GM12878 (cell line): ENCODE measurements at regions not wholly inside any gene's neighbourhood (a gene's known extent, or its start where the extent isn't known, plus 50 kb on each side); places are given as distances from the start of the nearest gene placed in this dataset.

Source experiments
- ATAC-seq: fragments of 200-7000 bp; cut with Tn5 transposase; 3 replicates; pipeline ENCODE4 v1.9.1; 2020; ENCODE audit warnings: mild to moderate bottlenecking, moderate library complexity
- BruUV-seq: library from RNA; stranded (reverse); fragments of 400-500 nt; replicated peaks from 2 replicates; lab custom pipeline; 2021; lab: Mats Ljungman, UMichigan
- CTCF ChIA-PET: fragments of 300-600 bp; sonication (Branson Sonifier 250); formaldehyde crosslinking; extraction: SDS; loops from one replicate; lab custom pipeline; 2021; ENCODE audit warnings: inconsistent platforms; lab: Yijun Ruan, JAX
- POLR2A ChIA-PET: fragments of 350-600 bp; formaldehyde crosslinking; extraction: SDS; loops from one replicate; lab custom pipeline; 2021; ENCODE audit warnings: inconsistent platforms; lab: Charles Lee
- RAD21 ChIA-PET: fragments of 300-600 bp; sonication (Branson Sonifier 250); formaldehyde crosslinking; loops from one replicate; lab custom pipeline; 2023; ENCODE audit warnings: antibody characterized with exemption; ENCODE audit not compliant: unreplicated experiment; lab: Charles Lee
- SMC1A ChIA-PET: fragments of 300-600 bp; sonication (Branson Sonifier 250); formaldehyde crosslinking; loops from one replicate; lab custom pipeline; 2023; ENCODE audit not compliant: unreplicated experiment, uncharacterized antibody; lab: Charles Lee
- DNase-seq: peaks from one replicate; pipeline ENCODE4 v3.0.0-alpha.2; 2011; ENCODE audit warnings: low read depth, low spot score
- FAIRE-seq: peaks from 3 replicates; lab custom pipeline; 2011; peaks lifted over from hg19 to GRCh38; lab: Jason Lieb, UNC
- H2AFZ ChIP-seq: 2 replicates; pipeline ENCODE4 v1.6.0; 2011; ENCODE audit warnings: low read depth, low read length, control low read depth; ENCODE audit not compliant: control insufficient read depth
- H3K27ac ChIP-seq: 2 replicates; pipeline ENCODE4 v1.5.1; 2011; ENCODE audit warnings: control low read depth; ENCODE audit not compliant: control insufficient read depth, insufficient read depth
- H3K27me3 ChIP-seq, 2 experiments: replicated peaks in 1 of 2; 2 replicates each; pipeline versions ENCODE4 v1.6.0 to v1.6.1; 2011; ENCODE audit warnings: low read length in 1 of 2; ENCODE audit not compliant: control insufficient read depth in 2 of 2, insufficient read depth in 2 of 2
- H3K36me3 ChIP-seq, 2 experiments: 2 replicates each; pipeline ENCODE4 v1.5.1; 2011; ENCODE audit warnings: low read length in 1 of 2; ENCODE audit not compliant: control insufficient read depth in 2 of 2, insufficient read depth in 2 of 2
- H3K4me1 ChIP-seq: 2 replicates; pipeline ENCODE4 v1.6.1; 2011; ENCODE audit warnings: mild to moderate bottlenecking, low read length, moderate library complexity, mixed read lengths; ENCODE audit not compliant: control insufficient read depth, insufficient read depth
- H3K4me2 ChIP-seq: 2 replicates; pipeline ENCODE4 v1.6.0; 2011; ENCODE audit warnings: control low read depth; ENCODE audit not compliant: control insufficient read depth, insufficient read depth
- H3K4me3 ChIP-seq: fragments of 200-600 bp; sonication (generic); 2 replicates; pipeline ENCODE4 v1.5.1; 2016
- H3K79me2 ChIP-seq: 2 replicates; pipeline ENCODE4 v1.6.0; 2011; ENCODE audit warnings: low read length; ENCODE audit not compliant: control insufficient read depth, insufficient read depth
- H3K9ac ChIP-seq: 2 replicates; pipeline ENCODE4 v1.8.0; 2011; ENCODE audit warnings: low read length, control low read depth, mixed read lengths; ENCODE audit not compliant: control insufficient read depth, insufficient read depth
- H3K9me3 ChIP-seq: replicated peaks from 3 replicates; pipeline ENCODE4 v1.5.1; 2011; ENCODE audit warnings: mild to moderate bottlenecking, low read length; ENCODE audit not compliant: control insufficient read depth, insufficient read depth
- H4K20me1 ChIP-seq: 2 replicates; pipeline ENCODE4 v1.6.0; 2011; ENCODE audit not compliant: control insufficient read depth, insufficient read depth
- ESRRA ChIP-seq: IDR thresholded peaks from 2 replicates; pipeline ENCODE4 v1.6.1; 2012; ENCODE audit warnings: mild to moderate bottlenecking, low read length, improper control_type of control experiment
- ETV6 ChIP-seq, 2 experiments: fragments of 450-650 bp in 1 of 2; IDR thresholded peaks in 1 of 2; conservative IDR thresholded peaks in 1 of 2; 2 replicates each; pipeline ENCODE4 v1.6.1; 2014; ENCODE audit warnings: antibody characterized with exemption in 1 of 2, borderline replicate concordance in 1 of 2, low read depth in 1 of 2, mild to moderate bottlenecking in 1 of 2, moderate library complexity in 1 of 2
- IKZF2 ChIP-seq, 2 experiments: fragments of 450-650 bp; IDR thresholded peaks; 2 replicates each; pipeline ENCODE4 v1.6.1; 2017; ENCODE audit warnings: mild to moderate bottlenecking in 2 of 2, moderate library complexity in 2 of 2
- LARP7 ChIP-seq: fragments of 450-650 bp; IDR thresholded peaks from 2 replicates; pipeline ENCODE4 v1.6.1; 2017; ENCODE audit warnings: mild to moderate bottlenecking
- MTA3 ChIP-seq: IDR thresholded peaks from 2 replicates; pipeline ENCODE4 v1.6.1; 2012; ENCODE audit warnings: low read length, inconsistent platforms, borderline replicate concordance
- NFIC ChIP-seq: IDR thresholded peaks from 2 replicates; pipeline ENCODE4 v1.6.1; 2012; ENCODE audit warnings: low read depth, mild to moderate bottlenecking, inconsistent platforms, low read length, moderate library complexity
- NR2F1 ChIP-seq: fragments of 450-650 bp; conservative IDR thresholded peaks from 2 replicates; pipeline ENCODE4 v1.6.1; 2017; ENCODE audit warnings: mild to moderate bottlenecking
- POLR2AphosphoS2 ChIP-seq: IDR thresholded peaks from 2 replicates; pipeline ENCODE4 v1.6.1; 2011; ENCODE audit warnings: low read depth, mild to moderate bottlenecking, low read length, improper control_type of control experiment, moderate library complexity
- ZNF274 ChIP-seq: IDR thresholded peaks from one replicate; pipeline ENCODE4 v1.8.0; 2011; ENCODE audit not compliant: insufficient read length, insufficient read depth
- WGBS: methylation state at CpG from one replicate; pipeline ENCODE4 v1.1.6; 2016; ENCODE audit warnings: low lambda C conversion rate; ENCODE audit not compliant: insufficient replicate concordance, insufficient coverage; ENCODE audit errors: missing lambda C conversion rate; 5-methylcytosine and 5-hydroxymethylcytosine counted together
- in situ Hi-C: fragments of 300-500 bp; cut with MboI; formaldehyde crosslinking; loops from 9 replicates; pipeline ENCODE4 v1.14.3; 2018; ENCODE audit warnings: mixed read lengths
- intact Hi-C: fragments of 100-400 bp; cut with micrococcal nuclease; formaldehyde crosslinking; loops from one replicate; pipeline ENCODE4 v1.14.2; 2022; ENCODE audit not compliant: unreplicated experiment
- TF ChIP-seq, protein P1 (sequence below): IDR thresholded peaks from 2 replicates; pipeline ENCODE4 v1.6.1; 2012; ENCODE audit warnings: mild to moderate bottlenecking, low read depth, low read length
- TF ChIP-seq, protein P2 (sequence below): IDR thresholded peaks from 2 replicates; pipeline ENCODE4 v1.6.1; 2011; ENCODE audit warnings: low read depth, low read length, improper control_type of control experiment, borderline replicate concordance
- TF ChIP-seq, protein P3 (sequence below): IDR thresholded peaks from 2 replicates; pipeline ENCODE4 v1.6.1; 2011; ENCODE audit warnings: low read depth, mild to moderate bottlenecking, low read length, moderate library complexity, borderline replicate concordance; ENCODE audit errors: extremely low read depth
- TF ChIP-seq, protein P4 (sequence below): IDR thresholded peaks from 2 replicates; pipeline ENCODE4 v1.6.1; 2011; ENCODE audit warnings: borderline replicate concordance, low read depth, mild to moderate bottlenecking, moderate library complexity, low read length; ENCODE audit not compliant: insufficient read depth, poor library complexity, severe bottlenecking

DNA sequence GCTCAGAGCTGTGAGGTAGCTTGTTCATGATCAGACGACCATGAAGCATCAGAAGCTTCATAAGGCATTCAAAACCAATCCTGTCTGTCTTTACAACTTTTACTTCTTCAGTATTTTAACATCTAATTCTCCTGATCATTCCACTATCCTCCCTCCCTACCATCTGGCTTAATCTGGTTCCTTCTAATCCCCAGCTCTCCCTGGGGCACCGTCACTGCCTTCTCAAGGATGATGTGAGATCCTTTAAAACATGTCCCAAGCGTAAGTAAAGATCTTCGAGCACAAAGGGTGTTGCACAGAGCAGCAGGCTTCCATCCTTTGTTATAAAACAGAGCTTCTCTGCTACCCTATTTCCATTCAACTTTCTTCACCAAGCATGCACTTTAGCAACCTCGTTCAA is 362.7 kb upstream of the ARRDC4 start (continued):
- TF ChIP-seq, protein P1, sequence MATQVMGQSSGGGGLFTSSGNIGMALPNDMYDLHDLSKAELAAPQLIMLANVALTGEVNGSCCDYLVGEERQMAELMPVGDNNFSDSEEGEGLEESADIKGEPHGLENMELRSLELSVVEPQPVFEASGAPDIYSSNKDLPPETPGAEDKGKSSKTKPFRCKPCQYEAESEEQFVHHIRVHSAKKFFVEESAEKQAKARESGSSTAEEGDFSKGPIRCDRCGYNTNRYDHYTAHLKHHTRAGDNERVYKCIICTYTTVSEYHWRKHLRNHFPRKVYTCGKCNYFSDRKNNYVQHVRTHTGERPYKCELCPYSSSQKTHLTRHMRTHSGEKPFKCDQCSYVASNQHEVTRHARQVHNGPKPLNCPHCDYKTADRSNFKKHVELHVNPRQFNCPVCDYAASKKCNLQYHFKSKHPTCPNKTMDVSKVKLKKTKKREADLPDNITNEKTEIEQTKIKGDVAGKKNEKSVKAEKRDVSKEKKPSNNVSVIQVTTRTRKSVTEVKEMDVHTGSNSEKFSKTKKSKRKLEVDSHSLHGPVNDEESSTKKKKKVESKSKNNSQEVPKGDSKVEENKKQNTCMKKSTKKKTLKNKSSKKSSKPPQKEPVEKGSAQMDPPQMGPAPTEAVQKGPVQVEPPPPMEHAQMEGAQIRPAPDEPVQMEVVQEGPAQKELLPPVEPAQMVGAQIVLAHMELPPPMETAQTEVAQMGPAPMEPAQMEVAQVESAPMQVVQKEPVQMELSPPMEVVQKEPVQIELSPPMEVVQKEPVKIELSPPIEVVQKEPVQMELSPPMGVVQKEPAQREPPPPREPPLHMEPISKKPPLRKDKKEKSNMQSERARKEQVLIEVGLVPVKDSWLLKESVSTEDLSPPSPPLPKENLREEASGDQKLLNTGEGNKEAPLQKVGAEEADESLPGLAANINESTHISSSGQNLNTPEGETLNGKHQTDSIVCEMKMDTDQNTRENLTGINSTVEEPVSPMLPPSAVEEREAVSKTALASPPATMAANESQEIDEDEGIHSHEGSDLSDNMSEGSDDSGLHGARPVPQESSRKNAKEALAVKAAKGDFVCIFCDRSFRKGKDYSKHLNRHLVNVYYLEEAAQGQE = no peak
- TF ChIP-seq IKZF2 (IDR thresholded peaks at IDR 0.05) = no peak
- no peak for TF ChIP-seq ESRRA
- no peak for TF ChIP-seq ETV6 (conservative IDR thresholded peaks at IDR 0.05 in 1 of 2, IDR thresholded peaks at IDR 0.05 in 1 of 2; ENCODE audit: borderline replicate concordance in 1 of 2, low read depth in 1 of 2)
- no peak for TF ChIP-seq NR2F1
- TF ChIP-seq, protein P2, sequence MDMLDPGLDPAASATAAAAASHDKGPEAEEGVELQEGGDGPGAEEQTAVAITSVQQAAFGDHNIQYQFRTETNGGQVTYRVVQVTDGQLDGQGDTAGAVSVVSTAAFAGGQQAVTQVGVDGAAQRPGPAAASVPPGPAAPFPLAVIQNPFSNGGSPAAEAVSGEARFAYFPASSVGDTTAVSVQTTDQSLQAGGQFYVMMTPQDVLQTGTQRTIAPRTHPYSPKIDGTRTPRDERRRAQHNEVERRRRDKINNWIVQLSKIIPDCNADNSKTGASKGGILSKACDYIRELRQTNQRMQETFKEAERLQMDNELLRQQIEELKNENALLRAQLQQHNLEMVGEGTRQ = no peak
- no peak for TF ChIP-seq MTA3

DNA sequence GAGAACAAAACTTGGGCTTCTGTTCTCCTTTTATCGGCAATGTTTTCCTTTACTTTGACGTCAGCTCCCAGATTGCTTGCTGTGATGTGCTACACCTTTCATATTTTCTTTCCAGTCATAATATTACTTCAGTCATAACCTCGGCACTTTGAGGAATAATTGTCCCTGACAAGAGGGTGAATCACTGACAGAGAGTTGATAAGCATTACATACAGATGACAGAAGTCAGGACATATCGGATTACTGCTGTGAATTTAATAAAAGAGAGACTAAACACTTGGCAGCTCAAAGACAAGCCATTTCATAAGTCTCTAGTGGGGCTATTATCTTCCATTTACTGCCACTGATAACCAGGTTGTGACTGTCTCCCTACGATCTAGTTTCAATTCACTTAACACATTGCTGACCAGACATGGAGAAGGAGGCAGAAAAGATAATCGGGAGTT is 362.1 kb upstream of the ARRDC4 start:
- Histone ChIP-seq H3K4me3 (no peak overlapping the region), H3K9ac (no peak overlapping the region), H3K27me3 (no peaks in the 10 kb centered on the region), H2AFZ (no peak overlapping the region), H3K36me3 (no peaks in the 10 kb centered on the region), H3K9me3 (no peaks in the 10 kb centered on the region; the same call in 2 of the 3 replicates), H3K4me2 (no peak overlapping the region), H3K27ac (no peak overlapping the region), H3K4me1 (no peaks in the 10 kb centered on the region), H3K79me2 (no peaks in the 10 kb centered on the region), H4K20me1 (no peaks in the 10 kb centered on the region)
- in situ Hi-C loops = no loop called here
- no TSS peak for BruUV-seq
- DNase-seq = no peak
- POLR2A ChIA-PET = no interaction called here
- SMC1A ChIA-PET = interaction anchor here (0.8 to 1.0 kb wide), 2 partner anchors 10 to 100 kb away, joined by 3 read pairs; no protein-coding TSS in a partner anchor
- intact Hi-C loops = no loop called here
- 46% methylated on average over 6 of the region's 6 CpGs for WGBS
- CTCF ChIA-PET = no interaction called here
- RAD21 ChIA-PET = no interaction called here
- ATAC-seq = no peak
- no peak for FAIRE-seq
- TF ChIP-seq, protein P3, sequence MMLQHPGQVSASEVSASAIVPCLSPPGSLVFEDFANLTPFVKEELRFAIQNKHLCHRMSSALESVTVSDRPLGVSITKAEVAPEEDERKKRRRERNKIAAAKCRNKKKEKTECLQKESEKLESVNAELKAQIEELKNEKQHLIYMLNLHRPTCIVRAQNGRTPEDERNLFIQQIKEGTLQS = no peak
- no peak for TF ChIP-seq NFIC
- no peak for TF ChIP-seq POLR2AphosphoS2
- TF ChIP-seq, protein P4, sequence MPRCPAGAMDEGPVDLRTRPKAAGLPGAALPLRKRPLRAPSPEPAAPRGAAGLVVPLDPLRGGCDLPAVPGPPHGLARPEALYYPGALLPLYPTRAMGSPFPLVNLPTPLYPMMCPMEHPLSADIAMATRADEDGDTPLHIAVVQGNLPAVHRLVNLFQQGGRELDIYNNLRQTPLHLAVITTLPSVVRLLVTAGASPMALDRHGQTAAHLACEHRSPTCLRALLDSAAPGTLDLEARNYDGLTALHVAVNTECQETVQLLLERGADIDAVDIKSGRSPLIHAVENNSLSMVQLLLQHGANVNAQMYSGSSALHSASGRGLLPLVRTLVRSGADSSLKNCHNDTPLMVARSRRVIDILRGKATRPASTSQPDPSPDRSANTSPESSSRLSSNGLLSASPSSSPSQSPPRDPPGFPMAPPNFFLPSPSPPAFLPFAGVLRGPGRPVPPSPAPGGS = no peak
- no peak for TF ChIP-seq ZNF274
- no peak for TF ChIP-seq LARP7
